SH-SY5Y (cell line): ENCODE measurements at regions not wholly inside any gene's neighbourhood (a gene's known extent, or its start where the extent isn't known, plus 50 kb on each side); places are given as distances from the start of the nearest gene placed in this dataset.

ENCODE experiments used
- GATA2 ChIP-seq: IDR thresholded peaks from 2 replicates; pipeline ENCODE4 v1.6.1; 2011; ENCODE audit warnings: mild to moderate bottlenecking, low read depth, low read length
- GATA3 ChIP-seq: IDR thresholded peaks from 2 replicates; pipeline ENCODE4 v1.6.1; 2011; ENCODE audit warnings: low read depth, mild to moderate bottlenecking, low read length, moderate library complexity

DNA sequence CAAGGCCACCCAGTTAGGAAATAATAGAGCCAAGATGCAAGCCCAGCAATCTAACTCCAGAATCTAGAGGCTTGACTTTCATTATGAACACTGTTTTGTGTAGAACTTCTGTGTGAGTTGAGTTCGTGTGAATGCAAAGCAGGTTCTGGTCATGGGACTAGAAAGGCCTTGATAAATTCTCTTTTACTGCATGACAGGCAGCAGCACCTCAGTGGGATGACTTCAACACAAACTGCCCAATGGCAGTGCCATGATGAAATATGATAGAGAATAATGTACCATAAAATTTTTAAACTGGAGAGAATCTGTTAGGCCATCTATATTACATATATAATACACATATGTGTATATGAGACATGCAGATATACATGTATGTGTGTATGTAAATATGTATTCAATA, 214.5 kb downstream of the KLF5 start:
- TF ChIP-seq GATA3 (no peak), GATA2 (no peak)
